GM10266 (cell line): ENCODE measurements at regions not wholly inside any gene's neighbourhood (a gene's known extent, or its start where the extent isn't known, plus 50 kb on each side); places are given as distances from the start of the nearest gene placed in this dataset.
"Not testable (repeated sequence)": the region's sequence is repeated elsewhere in the genome, so short reads cannot be mapped to it uniquely, and the experiment has no call there.

Experiments used
- DNase-seq: peaks from one replicate; pipeline ENCODE4 v3.0.0; 2012; ENCODE audit errors: extremely low spot score
- CTCF ChIP-seq: IDR thresholded peaks from 2 replicates; pipeline ENCODE4 v1.5.1; 2012; ENCODE audit warnings: mild to moderate bottlenecking, low read depth; ENCODE audit not compliant: control insufficient read depth, insufficient read depth; ENCODE audit errors: missing control alignments

- DNase-seq = no peak
- TF ChIP-seq CTCF = no peak
Observed at GRCh38 chr5:12959713-12960112, 984.8 kb downstream of the DNAH5 start.

GRCh38 chr5:12952409-12952808 is 992.1 kb downstream of the DNAH5 start:
- DNase-seq = no peak
- no peak for TF ChIP-seq CTCF

DNA sequence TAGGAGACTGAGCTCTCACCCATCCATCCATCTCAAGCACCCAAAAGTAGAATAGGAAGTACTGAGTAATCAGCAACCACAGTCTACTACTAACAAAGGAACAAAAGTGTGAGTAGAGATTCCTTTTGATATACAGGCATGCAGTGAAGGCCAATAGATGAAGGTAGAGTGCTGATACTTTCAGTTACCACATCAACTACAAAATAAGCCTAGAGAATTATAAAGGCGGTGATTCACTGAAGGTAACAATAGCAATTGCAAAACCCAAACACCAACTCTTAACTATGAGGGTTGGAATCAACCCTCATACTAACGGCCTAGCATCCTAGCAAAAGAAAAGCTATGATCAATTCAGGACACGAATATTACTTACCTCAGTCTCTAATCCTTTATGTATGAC is 992.6 kb downstream of the DNAH5 start:
- DNase-seq = no peak
- no peak for TF ChIP-seq CTCF

- DNase-seq = no peak
- TF ChIP-seq CTCF = no peak
Observed at GRCh38 chr5:12947379-12947778, 997.1 kb downstream of the DNAH5 start.

DNA sequence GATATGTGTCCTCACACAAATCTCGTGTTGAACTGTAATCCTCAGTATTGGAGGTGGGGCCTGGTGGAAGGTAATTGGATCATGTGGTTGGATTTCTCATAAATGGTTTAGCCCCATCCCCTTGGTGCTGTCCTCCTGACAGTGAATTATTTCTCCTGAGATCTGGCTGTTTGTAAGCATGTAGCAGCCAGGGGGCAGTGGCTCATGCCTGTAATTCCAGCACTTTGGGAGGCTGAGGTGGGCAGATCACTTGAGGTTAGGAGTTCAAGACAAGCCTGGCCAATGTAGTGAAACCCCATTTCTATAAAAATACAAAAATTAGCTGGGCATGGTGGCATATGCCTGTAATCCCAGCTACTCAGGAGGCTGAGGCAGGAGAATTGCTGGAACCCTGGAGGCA is 999.0 kb downstream of the DNAH5 start:
- DNase-seq = not testable (repeated sequence)

- DNase-seq = no peak
- no peak for TF ChIP-seq CTCF
Observed at GRCh38 chr5:12936221-12936620, 1008.3 kb downstream of the DNAH5 start.

DNA sequence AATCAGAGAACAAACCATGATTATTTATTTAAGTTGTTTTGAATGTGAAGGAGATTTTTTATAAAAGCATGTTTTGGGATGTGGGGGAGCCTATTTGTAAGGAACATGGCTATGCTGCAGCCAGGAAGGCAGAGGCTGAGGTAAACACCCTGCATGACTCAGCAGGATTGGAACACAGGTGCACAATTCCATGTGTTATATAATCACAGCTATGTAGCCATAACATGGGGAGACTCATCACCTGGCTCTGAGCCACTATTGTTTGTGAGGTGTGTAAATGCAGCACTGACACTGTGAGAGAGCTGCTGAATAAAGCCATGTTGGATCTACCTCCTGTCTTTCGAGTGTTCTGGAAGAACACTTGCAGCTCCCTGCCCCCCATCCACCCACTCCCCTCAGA is 1009.8 kb downstream of the DNAH5 start:
- DNase-seq = no peak
- TF ChIP-seq CTCF = no peak

DNA sequence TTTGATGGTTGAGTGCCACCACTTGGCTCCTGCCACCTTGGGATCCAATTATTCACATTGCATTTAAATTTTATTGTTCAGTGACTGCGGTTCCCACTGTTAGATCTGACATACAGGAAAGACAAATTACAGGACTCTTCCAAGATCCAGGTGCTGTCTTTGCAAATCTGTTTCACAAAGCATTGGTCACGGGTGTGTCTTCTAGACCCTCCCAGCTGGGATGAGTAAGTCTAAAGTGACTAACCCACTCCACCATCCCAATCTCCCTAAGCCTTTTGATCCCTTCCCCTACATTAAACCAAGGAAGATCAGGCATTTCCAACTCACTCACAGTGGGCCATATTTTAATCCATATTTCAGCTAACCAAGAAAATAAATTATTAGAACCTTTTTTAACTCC is 1016.3 kb upstream of the CTNND2 start:
- TF ChIP-seq CTCF = no peak
- no peak for DNase-seq
